GM19372 (cell line): ENCODE measurements at regions not wholly inside any gene's neighbourhood (a gene's known extent, or its start where the extent isn't known, plus 50 kb on each side); places are given as distances from the start of the nearest gene placed in this dataset.

Source experiments
- ATAC-seq: cut with Tn5 transposase; IDR thresholded peaks from one replicate; pipeline ENCODE4 v1.9.1; 2021; ENCODE audit warnings: mild to moderate bottlenecking, low read depth, moderate library complexity; ENCODE audit not compliant: unreplicated experiment

GRCh38 chr12:47023953-47024352, 55.5 kb upstream of the PCED1B start:
- no peak for ATAC-seq

- ATAC-seq, result no peak
Measured at GRCh38 chr12:47024463-47024862, 55.0 kb upstream of the PCED1B start.

DNA sequence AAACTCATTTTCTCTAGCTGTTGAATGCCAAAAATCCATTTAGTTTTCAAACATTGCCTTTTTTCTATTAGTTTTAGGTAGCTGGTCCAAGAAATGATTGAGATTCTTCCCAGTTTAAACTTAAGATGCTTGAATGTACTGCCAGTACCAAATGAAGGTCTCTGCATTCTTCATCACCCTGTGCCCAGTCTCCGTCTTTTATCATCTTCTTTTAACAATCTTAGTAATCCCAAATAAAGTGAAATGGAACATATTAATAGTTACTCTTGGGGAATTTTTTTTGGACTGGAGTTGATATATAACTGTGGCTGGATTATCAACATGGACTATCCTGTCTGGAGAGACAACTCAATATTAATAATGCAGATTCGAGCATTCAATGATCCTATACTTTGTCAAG, 54.1 kb upstream of the PCED1B start:
- ATAC-seq, result no peak

GRCh38 chr12:47025798-47026197, 53.6 kb upstream of the PCED1B start:
- ATAC-seq, result no peak

GRCh38 chr12:47026291-47026690, 53.1 kb upstream of the PCED1B start:
- no peak for ATAC-seq
